ENCODE measurements at regions not wholly inside any gene's neighbourhood (a gene's known extent, or its start where the extent isn't known, plus 50 kb on each side); places are given as distances from the start of the nearest gene placed in this dataset.

- TF ChIP-seq HMGXB4 (CRISPR knock-in tag; IDR thresholded peaks at IDR 0.05; ENCODE audit: borderline replicate concordance) (no peak), BHLHE40 (IDR thresholded peaks at IDR 0.05; ENCODE audit: low read depth, low read length) (no peak), HDAC2 (IDR thresholded peaks at IDR 0.05) (no peak), HOXA7 (CRISPR knock-in tag; IDR thresholded peaks at IDR 0.05) (no peak)
Observed at GRCh38 chr10:30127120-30127541, 67.7 kb upstream of the JCAD start (continued).

- no peak overlapping the region for H3K4me3 ChIP-seq
- ATAC-seq: no peak
- no peaks in the 10 kb centered on the region for H3K9me3 ChIP-seq
- 37% methylated on average over 2 of the region's 2 CpGs for WGBS (ENCODE audit: missing lambda C conversion rate)
- H3K4me1 ChIP-seq: no peaks in the 10 kb centered on the region
- ChIA-PET POLR2A (no interaction called here), CTCF (interaction anchor here (1.1 kb wide), 1 partner anchor 10 kb away, joined by 3 read pairs; no protein-coding TSS in a partner anchor)
- no peak for FAIRE-seq
- no peak overlapping the region for H3K27ac ChIP-seq
- no peak overlapping the region for H3K4me2 ChIP-seq
- no peak for TF ChIP-seq KDM1A (IDR thresholded peaks at IDR 0.05; ENCODE audit: low read depth)
- no peak for TF ChIP-seq ZC3H11A (IDR thresholded peaks at IDR 0.05)
- no peak for TF ChIP-seq HEYL (CRISPR knock-in tag; IDR thresholded peaks at IDR 0.05)
- TF ChIP-seq HOXB13 (CRISPR knock-in tag; IDR thresholded peaks at IDR 0.05; ENCODE audit: low read depth): no peak
- no peak for TF ChIP-seq JUNB (IDR thresholded peaks at IDR 0.05)
- TF ChIP-seq FOXS1 (CRISPR knock-in tag; IDR thresholded peaks at IDR 0.05): no peak
- TF ChIP-seq CHD2 (IDR thresholded peaks at IDR 0.05; ENCODE audit: low read length, partially characterized antibody): no peak
- no peak for TF ChIP-seq POLR2A (IDR thresholded peaks at IDR 0.05; ENCODE audit: low read length)
- no peak for TF ChIP-seq RCOR1 (IDR thresholded peaks at IDR 0.05; ENCODE audit: low read depth, low read length)
- no peak for TF ChIP-seq EHMT2 (IDR thresholded peaks at IDR 0.05; ENCODE audit: low read depth)
- no peak for TF ChIP-seq ZNF302 (CRISPR knock-in tag; IDR thresholded peaks at IDR 0.05)
- TF ChIP-seq BCL3 (IDR thresholded peaks at IDR 0.05): no peak
- TF ChIP-seq PBX3 (IDR thresholded peaks at IDR 0.05): no peak
- TF ChIP-seq FOSB (CRISPR knock-in tag; IDR thresholded peaks at IDR 0.05): no peak
- no peak for TF ChIP-seq PHF8 (IDR thresholded peaks at IDR 0.05; ENCODE audit: borderline replicate concordance, low read depth)
- TF ChIP-seq NFE2L2 (conservative IDR thresholded peaks at IDR 0.05; ENCODE audit: low read length): no peak
- TF ChIP-seq EP300 (IDR thresholded peaks at IDR 0.05): no peak
- no peak for TF ChIP-seq RAD21 (conservative IDR thresholded peaks at IDR 0.05 in 1 of 2, IDR thresholded peaks at IDR 0.05 in 1 of 2)
- no peak for TF ChIP-seq CHD4 (IDR thresholded peaks at IDR 0.05; ENCODE audit: borderline replicate concordance)
- DNase-seq (ENCODE audit: low read depth in 1 of 2, low spot score in 1 of 2): no peak
Observed at GRCh38 chr10:30125496-30125895, 66.1 kb upstream of the JCAD start.

- Histone ChIP-seq H3K9me3 (no peaks in the 10 kb centered on the region), H3K4me2 (no peak overlapping the region), H3K4me1 (no peaks in the 10 kb centered on the region), H3K4me3 (no peak overlapping the region), H3K27ac (no peak overlapping the region)
- ATAC-seq (no peak), DNase-seq (ENCODE audit: low read depth in 1 of 2, low spot score in 1 of 2) (no peak), FAIRE-seq (no peak)
- ChIA-PET CTCF (no interaction called here), POLR2A (no interaction called here)
- TF ChIP-seq MAFK (IDR thresholded peaks at IDR 0.05; ENCODE audit: partially characterized antibody): no peak
- no peak for TF ChIP-seq BHLHE40 (IDR thresholded peaks at IDR 0.05; ENCODE audit: low read depth, low read length)
- no peak for TF ChIP-seq TFCP2L1 (CRISPR knock-in tag; IDR thresholded peaks at IDR 0.05)
- TF ChIP-seq FOSL2 (IDR thresholded peaks at IDR 0.05): no peak
- TF ChIP-seq FOSL2 (CRISPR knock-in tag; IDR thresholded peaks at IDR 0.05): no peak
- no peak for TF ChIP-seq RFX5 (IDR thresholded peaks at IDR 0.05)
- TF ChIP-seq E2F6 (IDR thresholded peaks at IDR 0.05; ENCODE audit: borderline replicate concordance, low read depth): no peak
- no peak for TF ChIP-seq ZNF302 (CRISPR knock-in tag; IDR thresholded peaks at IDR 0.05)
- no peak for TF ChIP-seq MAX (IDR thresholded peaks at IDR 0.05)
- TF ChIP-seq POLR2A (IDR thresholded peaks at IDR 0.05; ENCODE audit: low read length): no peak
- TF ChIP-seq PHF8 (IDR thresholded peaks at IDR 0.05; ENCODE audit: borderline replicate concordance, low read depth): no peak
- TF ChIP-seq NPAS2 (CRISPR knock-in tag; IDR thresholded peaks at IDR 0.05; ENCODE audit: borderline replicate concordance): no peak
- no peak for TF ChIP-seq POLR2AphosphoS2 (conservative IDR thresholded peaks at IDR 0.05; ENCODE audit: low read length)
- WGBS (ENCODE audit: missing lambda C conversion rate): 54% methylated on average over 6 of the region's 6 CpGs
Observed at GRCh38 chr10:30124704-30125103, 65.3 kb upstream of the JCAD start.
